ENCODE measurements at regions not wholly inside any gene's neighbourhood (a gene's known extent, or its start where the extent isn't known, plus 50 kb on each side); places are given as distances from the start of the nearest gene placed in this dataset.
"Not testable (repeated sequence)": the region's sequence is repeated elsewhere in the genome, so short reads cannot be mapped to it uniquely, and the experiment has no call there.

DNA sequence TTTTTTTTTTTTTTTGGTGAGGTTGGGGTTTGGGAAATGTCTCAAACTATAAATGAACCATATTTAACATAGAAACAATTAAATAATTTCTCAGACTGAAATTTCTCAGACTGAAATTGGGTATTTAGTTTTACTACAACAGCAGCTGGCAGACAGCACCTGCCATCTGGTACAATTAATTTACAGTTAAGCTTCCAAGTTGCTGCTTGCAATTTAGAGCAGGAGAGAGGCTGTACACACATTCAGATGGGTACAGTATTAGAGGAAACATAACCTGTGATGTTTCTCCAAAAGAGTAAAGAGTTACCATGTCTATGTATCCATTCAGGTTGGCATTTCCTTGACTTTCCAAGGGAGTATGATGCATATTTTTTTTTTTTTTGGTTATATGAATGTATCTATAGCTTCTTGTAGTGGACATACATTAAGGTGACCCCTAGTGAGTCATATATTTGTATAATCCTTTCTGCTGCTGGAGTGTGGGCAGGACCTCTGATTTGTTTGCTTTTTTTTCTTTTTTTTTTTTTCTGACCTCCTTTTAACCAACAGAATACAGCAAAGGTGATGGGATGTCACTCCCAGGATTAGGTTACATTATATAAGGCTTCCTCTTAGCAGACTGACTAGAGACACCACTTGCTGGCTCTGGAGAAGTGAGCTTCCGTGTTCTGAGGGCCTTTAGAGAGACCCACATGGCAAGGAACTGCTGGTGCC lies 201.7 kb downstream of the PTH2R start:
- ATAC-seq, result no peak

DNA sequence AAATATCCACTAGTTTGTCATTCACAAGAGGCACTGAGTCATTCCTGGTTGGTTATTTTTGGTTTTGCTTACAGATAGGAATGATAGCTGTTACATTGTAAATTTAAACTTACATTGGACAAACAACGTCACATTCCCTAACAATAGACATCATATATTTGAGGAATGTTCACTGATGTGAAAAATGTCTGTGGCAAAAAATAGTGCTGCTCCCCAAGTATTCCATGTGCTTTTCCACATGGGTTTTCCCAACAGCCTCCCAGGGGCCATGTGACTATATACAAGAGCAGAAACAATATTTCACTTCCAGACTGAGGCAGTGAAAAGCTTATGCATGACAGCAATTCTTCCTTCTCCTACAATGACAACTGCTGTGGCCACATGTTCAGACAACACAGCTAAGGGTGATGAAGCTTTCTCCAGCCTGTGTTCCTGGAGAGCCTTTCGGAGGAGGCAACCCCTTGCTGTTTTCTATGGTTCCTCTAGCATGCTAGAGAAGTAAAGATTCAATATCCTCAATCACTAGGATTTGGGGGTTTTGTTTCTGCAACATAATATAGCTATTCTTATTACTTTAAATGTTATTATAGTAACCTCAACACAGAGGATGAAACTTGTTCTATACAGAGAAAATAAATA lies 202.7 kb downstream of the PTH2R start:
- ATAC-seq, result no peak

DNA sequence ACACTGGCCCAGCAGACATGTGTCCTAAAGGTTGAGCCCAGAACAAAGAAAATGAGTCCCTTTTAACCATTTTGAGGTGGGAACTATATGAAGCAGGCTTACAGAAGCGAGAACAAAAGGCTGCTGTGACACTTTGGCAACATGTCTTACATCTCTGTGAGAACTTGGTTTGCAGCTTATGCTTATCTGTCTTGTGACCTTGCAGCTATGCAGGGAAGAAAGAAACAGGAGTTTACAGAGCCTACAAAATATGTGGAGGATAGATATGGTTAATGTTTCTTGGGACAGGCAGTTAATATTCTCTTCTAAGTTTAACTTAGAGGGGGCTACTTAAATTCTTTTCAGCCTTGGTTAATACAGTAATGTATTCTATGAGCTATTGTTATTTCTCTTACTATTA lies 209.1 kb downstream of the PTH2R start:
- not testable (repeated sequence) for ATAC-seq

DNA sequence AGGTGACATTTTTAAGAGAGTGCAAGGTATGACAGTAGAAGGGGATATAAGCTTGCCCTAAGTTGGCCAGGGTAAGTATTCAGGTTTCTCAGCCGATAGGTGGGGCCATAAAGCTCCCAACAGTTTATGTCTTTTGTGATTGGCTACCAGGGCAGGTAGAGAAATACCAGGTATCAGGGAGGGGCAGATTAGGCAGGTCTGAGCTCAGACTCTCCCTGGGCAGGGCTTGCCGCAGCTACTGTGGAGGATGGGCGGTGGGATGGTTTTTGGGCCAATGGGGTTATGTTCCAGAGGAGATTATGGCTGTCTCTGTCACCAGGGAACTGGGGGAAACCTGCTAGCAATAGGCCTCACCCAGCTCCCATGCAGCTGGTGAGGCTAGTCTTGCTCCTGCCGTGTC lies 211.6 kb downstream of the PTH2R start:
- ATAC-seq, result peak; percentile 23

DNA sequence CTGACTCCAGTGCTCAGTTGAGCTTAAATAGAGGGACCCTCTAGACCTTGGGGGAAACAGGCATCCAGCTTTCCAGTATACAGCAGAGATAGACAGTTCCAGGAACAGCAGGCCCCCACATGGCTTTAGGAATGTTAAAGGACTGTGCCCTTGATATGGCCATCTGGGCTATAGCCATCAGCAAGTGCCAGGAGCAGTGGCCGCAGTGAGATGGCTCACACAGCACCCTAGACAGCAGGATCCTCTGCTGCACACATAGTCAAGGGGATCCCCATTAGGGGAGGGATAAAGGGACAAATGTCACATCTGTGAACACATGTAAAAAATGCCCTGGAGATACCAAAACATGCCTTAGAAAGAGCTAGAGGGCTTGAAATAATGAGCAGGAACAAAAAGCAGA lies 213.4 kb downstream of the PTH2R start:
- no peak for ATAC-seq

DNA sequence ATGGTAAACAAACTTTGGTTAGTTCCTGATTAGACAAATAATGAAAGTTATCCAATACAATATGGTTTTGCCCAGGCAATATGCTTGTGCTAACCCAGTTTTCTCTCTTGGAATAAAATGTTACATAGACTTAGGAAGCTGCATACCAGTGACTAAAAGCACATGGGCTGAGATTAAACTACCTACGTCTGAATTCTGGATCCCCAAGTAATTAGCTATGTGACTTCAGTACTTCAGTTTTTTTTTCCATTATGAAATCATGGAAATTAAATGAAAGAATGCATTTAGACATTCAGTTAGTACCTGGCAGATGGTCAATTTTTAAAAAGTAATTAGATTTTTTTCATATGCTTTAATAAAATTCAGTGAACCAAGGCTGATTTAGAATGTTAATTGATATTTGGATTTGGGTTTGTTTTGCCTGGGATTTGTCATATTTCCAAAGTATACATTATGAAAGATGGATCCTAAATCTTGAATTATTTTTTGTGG lies 213.9 kb downstream of the PTH2R start:
- ATAC-seq, result no peak

DNA sequence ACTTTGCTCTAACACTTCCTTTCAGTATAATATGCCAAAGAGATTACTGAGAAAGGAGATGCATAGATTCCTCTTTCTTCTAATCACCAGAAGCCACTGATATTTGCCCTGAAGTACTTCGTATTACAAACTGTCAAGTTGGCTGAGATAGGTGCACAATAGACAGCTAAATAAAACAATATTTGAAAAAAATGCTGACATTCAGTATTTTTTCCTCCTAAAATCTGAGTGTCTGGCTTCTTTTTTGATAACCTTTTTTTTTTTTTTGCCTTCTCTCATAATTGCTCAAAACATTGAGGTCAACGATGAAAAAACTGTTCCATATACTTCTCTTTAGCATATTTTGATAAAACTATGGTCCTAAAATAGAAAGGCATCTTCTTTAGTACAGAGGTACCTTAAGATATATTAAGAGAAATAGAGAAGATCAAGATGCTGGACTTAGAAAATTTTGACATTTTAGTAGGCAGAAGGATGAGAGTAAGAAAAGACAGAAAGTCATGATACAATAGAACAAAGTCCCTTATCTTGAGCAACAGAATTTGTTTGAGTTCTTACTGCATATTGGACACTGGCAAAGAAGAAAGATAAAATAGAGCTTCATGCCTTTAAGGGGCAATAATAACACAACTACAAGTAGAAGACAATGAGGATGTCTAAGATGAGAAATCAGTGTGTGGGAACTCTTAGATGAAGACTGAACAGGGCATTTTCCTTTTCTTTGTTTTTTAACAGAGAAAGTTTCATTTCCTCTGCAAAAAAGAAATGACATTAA lies 220.7 kb downstream of the PTH2R start:
- no peak for ATAC-seq

DNA sequence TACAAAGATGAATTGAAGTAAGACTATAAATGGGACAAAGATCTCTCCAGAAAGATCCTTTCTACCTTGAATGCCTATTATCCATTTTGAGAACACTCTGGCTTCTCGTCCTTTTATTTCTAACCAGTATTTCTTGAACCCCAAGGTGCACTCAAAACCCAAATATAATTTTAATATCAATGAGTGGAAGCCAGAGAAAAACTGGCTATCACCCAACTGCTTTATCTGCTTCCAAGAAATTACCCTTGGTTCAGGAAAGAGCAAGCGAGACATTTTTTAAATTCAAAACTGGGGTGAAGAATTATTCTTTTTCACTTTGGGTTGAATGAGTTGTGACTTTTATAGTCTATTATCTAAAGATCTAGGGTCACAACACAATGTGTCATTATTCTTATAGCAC lies 221.3 kb downstream of the PTH2R start:
- ATAC-seq, result no peak

DNA sequence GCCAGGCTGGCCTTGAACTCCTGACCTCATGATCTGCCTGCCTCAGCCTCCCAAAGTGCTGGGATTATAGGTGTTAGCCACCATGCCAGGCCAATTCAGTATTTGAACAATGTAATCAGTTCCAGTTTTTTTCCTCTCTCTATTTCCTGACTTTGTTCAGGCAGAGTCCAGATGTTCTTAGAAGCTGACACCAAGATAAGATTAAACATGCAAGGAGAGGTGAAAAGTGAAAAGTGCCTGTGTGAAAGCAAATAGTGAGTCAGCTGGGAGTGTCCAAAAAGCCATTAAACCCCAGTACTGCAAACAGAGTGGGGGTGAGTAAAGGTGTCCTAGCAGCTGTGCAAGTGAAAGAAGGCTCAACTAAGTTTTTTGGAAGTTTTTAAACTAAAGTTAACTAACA lies 231.5 kb downstream of the PTH2R start:
- ATAC-seq, result peak; percentile 95

DNA sequence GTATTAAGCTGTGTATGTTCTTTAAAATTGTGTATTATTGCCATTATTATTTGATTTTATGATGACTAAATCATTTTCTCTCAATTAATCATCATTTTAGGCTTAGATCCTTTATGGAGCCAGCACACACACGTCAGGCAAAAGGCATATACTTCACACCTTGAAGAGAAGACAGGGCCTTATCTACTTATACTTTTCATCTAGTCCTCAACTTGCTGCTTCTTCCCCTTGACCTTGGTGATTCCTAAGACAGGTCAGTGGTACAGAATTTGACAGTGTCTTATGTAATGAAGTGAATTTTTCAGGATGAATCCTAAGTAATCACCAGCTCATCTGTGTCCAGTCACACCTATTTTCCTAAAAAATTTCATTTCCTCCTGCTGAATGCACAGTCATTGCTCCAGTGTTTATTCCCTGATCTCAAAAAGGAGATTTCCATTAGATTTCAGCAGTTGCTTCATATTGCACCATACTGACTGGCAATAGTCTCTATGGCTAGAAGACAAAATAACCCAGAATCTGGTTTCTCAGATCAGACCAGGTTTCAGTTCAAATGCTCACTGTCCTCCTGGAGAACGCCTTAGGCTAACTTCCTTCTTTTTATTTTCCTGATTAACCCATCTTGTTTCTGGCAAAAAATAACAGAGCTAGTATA lies 235.7 kb downstream of the PTH2R start:
- ATAC-seq, result no peak

DNA sequence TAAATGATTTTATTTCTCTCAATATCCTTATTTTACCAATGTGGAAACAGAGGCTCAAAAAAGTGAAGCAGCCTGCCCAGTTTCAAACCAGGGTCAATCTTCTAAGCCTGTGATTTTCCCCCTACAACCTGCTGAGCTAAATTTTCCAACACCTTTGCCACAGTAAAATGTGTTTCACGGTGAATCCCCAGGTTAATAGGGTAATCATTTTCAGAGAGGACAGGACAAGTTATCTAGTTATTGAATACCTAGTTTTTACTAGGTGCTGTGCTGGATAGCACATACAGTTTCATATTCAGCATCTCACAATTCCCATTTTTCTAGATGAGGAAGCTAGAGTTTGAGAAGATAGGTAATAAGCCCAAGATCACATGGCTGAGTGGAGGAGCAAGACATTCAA lies 236.6 kb downstream of the PTH2R start:
- ATAC-seq, result no peak

DNA sequence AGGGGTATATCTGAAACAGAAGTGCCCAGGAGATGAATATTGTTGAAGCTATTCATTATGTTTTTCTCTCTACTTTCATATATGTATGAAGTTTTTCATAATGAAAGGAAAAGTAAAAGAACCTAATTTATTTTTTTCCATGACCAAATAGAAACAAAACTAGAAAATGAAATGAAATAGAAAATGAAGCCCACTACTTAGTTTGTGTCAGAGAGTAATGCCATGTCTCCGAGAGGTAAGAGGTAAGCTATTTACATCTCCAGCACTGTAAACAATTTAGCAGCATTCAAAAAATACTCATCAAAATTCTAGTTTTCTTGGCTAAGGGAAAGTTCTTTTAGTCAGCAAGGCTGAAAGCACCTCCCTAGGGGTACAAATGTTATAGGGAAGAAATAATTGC lies 238.6 kb downstream of the PTH2R start:
- ATAC-seq, result no peak

DNA sequence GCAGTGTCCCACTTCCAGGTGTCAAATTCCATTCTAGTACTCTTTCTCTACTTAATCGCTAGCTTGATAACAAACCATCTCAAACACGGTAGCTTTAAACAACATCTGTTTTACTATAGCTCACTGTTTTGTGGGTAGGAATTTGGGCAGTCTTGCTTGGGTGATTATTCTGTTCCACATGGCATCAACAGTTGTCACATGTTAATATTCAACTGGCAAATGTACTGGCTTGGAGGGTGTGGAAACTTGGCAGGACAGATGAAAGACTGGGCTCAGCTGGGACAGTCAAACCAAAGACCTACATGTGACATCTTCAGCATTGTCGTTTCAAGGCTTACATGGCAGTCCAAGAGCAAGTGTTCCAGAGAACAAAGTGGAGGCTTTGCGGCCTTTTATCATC lies 241.8 kb downstream of the PTH2R start:
- ATAC-seq, result no peak

DNA sequence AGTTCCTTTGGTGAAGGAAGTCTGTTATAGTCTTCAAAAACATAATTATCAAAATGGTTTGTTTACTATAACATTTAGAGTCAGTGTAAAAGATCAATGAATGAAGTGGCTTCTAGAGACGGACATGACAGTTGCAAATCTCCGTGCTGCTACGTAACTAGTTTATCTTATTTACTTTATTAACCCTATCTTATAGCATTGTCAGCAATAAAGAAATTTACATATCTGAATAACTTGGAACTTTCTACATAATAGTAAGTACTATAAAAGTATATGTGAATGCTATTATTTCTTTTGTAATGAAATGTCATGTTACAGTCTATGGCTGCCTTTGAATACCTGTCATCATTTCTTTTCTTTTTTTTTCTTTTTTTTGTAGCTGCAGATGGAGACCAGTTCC lies 246.8 kb downstream of the PTH2R start:
- ATAC-seq, result no peak

DNA sequence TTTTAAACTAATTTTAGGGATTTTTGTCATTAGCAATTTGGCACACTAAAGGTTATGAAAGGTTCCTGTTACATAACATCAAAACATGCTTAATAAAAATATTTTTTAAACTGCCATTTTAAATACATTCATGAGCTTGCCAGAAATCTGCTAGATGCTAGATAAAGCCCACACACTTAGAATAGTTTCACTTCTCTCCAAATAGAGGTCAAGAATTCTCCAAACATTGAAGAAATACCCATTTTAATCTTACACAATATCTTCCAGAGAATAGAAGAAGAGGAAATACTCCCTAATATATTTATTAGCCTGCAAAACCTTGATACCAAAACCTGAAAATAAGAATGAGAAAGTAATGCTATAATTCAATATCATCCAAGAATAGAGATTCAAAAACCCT lies 247.5 kb downstream of the PTH2R start:
- no peak for ATAC-seq

DNA sequence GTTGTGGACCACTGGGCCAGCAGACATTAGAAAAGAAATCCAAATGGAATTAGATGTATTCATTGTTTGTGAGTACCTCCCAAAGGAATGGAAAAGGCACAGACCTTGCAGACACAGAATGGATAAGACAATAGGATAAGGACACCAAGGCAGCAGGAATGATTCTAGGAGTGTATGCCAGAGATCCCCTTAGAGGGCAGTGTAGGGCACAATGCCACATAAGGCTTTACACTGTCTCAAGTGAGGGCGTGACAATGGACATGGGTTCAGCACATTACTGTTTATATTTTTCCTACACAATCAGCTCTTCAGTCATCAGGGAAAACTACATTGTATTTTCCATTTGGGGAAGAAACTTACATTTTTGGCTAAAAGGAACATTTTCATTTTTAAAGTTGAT lies 250.9 kb downstream of the PTH2R start:
- no peak for ATAC-seq

DNA sequence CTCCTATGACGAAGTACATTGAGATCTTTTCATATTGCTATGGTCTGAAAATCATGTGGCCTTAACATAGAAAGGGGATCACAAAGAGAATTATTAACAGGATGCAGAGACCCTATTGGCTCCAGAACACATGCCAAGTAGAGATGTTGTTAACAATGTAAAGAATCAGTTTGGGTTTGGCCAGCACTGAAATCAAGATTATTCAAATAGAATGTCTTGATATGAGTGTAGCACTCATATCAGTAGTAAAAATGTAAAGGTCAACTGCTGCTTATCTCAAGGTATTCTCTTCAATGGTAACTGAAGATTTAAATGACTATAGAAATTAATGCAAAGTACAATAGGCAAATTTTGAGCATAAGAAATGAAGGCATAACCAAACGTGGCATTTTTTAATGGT lies 262.8 kb downstream of the PTH2R start:
- no peak for ATAC-seq

DNA sequence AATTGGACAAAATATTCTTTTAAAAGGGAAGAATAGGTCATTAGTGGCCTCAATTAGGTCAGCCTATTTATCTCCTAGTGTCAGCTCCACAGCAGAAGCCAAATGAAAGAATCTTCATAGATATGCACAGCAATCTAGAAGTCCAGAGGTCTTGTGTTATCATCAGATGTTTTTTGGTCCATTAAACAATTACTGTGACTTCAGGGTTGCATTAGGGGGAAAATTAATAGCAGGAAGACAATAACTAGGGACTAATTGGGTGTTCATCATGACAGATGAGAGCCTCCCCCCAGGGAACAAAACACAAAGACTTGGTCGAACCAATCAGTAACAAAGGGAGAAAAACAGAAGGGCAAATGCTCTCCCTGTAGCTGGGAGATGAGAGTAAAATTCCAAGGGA lies 264.7 kb downstream of the PTH2R start:
- no peak for ATAC-seq

DNA sequence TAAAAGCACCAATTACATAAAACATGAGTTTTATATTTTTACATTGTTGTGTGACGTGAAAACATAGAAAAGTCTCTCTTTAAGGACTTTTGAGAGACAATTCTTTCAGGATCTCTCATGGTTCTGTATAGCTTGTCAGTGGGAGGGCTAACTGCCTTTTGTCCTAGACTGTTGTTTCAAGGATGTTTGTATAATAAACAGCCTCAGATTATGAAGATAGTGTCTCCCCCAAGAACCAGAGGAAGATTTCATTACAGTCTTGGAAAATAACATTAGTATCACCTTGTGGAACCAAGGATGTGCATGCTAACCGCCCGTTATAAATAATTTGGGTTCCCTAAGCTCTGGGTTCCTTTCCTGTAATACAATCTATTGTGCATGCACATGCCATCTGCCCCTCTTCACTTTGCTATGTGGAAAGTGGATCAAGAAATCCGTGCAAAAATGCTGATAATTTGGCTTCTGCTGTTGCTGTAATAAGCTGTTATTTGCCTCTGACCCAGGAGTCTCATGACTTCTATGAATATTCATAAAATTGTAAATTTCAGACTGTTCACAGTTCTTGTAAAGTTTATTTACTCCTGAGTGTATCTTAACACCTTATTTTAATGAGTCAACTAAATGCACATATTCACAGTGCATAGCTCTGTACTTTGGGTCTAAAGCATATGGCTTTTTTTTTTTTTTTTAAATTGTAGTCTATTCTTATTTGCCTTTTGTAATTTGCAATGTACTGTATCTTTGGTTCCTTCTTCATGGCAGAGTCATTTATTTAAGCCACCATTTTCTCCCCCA lies 265.5 kb downstream of the PTH2R start:
- no peak for ATAC-seq

DNA sequence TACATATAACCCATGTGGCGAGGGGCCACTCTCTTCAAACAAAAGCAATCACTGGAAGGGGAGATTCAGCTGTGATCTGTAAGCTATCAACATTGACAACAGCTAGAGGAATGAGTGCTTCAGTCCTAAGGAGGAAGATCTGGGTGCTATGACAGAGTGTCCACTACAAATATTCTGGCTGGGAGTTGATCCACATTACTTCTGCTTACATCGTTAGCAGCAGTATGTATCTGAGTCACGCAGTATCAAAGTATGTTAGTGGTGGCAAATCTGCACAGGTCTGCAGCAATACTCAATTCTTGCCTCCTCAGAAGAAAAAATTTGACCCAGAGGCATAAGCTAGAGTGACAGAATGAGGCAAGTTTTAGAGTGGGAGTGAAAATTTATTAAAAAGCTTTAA lies 267.0 kb downstream of the PTH2R start:
- no peak for ATAC-seq

DNA sequence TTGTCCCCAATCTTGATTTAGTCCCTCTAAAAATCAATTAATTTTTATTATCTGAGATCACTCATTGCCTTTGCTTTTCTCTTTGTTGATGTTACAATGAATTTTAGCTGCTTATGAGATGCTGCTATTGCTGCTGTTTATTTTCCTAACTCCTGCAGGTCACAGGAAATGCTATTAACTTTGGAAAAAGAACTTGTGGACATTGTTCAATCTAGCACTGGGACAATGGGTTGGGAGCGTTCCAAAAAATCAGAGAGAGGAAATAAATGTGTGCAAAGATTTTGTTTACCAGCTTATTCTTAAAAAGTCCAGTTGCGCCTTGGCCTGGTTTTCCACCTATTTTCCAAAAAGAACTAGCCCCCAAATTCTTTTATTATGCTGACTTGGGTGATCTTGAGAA lies 268.3 kb downstream of the PTH2R start:
- no peak for ATAC-seq

DNA sequence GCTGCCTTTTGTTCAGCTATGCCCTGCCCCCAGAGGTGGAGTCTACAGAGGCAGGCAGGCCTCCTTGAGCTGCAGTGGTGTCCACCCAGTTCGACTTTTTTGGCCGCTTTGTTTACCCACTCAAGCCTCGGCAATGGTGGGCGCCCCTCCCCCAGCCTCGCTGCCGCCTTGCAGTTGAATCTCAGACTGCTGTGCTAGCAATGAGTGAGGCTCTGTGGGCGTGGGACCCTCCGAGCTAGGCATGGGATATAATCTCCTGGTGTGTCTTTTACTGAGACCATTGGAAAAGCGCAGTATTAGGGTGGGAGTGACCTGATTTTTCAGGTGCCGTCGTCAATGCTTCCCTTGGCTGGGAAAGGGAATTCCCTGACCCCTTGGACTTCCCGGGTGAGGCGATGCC lies 279.3 kb downstream of the PTH2R start:
- ATAC-seq, result not testable (repeated sequence)

All from esophagus mucosa (tissue), 1 donor.